ENCODE measurements at regions not wholly inside any gene's neighbourhood (a gene's known extent, or its start where the extent isn't known, plus 50 kb on each side); places are given as distances from the start of the nearest gene placed in this dataset.

DNA sequence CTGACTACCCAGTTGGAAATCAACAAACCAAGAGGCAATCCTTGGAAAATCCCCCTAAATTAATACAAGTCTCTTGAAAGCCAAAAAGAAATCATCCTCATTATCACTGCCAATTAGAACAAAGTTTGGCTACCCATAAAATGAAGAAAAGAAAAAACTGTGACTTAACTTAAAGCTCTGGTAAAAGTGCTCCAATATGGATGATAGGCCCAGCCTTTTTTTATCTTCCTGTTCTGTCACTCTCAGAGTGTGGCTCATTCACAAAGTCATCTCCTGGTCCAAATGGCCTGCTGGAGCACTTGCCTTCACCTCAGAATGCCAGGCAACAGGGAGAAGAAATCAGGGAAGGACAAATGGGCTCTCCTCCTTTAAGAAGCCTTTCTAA is 155.1 kb upstream of the GHITM start:
- intact Hi-C loops (cut with micrococcal nuclease): no loop called here

GRCh38 chr10:83986800-83987199 is 152.5 kb upstream of the GHITM start:
- Mint-ChIP-seq H3K4me1 (peaks cover 11% of the 10 kb centered on the region), H3K4me3 (no peak overlapping the region), H3K36me3 (no peaks in the 10 kb centered on the region), H3K9me3 (peaks cover 6 to 11% (median 8%) of the 10 kb centered on the region in 7 donors), H3K27me3 (ENCODE audit: low read depth in 3 of 3) (peaks cover under 1 to 9% (median 6%) of the 10 kb centered on the region in 3 donors), H3K27ac (no peak overlapping the region)
- TF ChIP-seq CTCF (IDR thresholded peaks at IDR 0.05): no peak
- H3K79me2 ChIP-seq (ENCODE audit: insufficient read depth, low read length): no peaks in the 10 kb centered on the region
- H3K4me1 ChIP-seq (ENCODE audit: control insufficient read depth in 1 of 2, insufficient read depth in 2 of 2, low read length in 2 of 2): peaks cover 9% of the 10 kb centered on the region in 2 donors
- H3K9me3 ChIP-seq (replicated peaks in 1 of 2; ENCODE audit: control insufficient read depth in 1 of 2, insufficient read depth in 1 of 2, low read length in 2 of 2): no peaks in the 10 kb centered on the region
- no peak for DNase-seq
- intact Hi-C loops (cut with micrococcal nuclease): no loop called here
- H3K27ac ChIP-seq (ENCODE audit: low read depth in 1 of 2, low read length in 2 of 2): no peak overlapping the region
- H2AFZ ChIP-seq (ENCODE audit: insufficient read depth, low read depth, low read length, poor library complexity, severe bottlenecking): no peak overlapping the region
- no peaks in the 10 kb centered on the region for H3K36me3 ChIP-seq (replicated peaks in 1 of 2; ENCODE audit: control insufficient read depth in 1 of 2, insufficient read depth in 2 of 2, low read length in 2 of 2)
- no peak overlapping the region for H3K4me2 ChIP-seq (replicated peaks; ENCODE audit: extremely low read depth, low read length, poor library complexity, severe bottlenecking)
- no peak overlapping the region for H3K9ac ChIP-seq (ENCODE audit: insufficient read depth, low read length, poor library complexity, severe bottlenecking)
- no peak overlapping the region for H3K4me3 ChIP-seq (replicated peaks in 1 of 3; ENCODE audit: low read depth in 2 of 3, low read length in 3 of 3)
- 90% methylated on average over 1 of the region's 1 CpG for WGBS (ENCODE audit: insufficient coverage)
- no peaks in the 10 kb centered on the region for H4K20me1 ChIP-seq (ENCODE audit: insufficient read depth, low read length)
- H3K27me3 ChIP-seq (ENCODE audit: control insufficient read depth in 2 of 2, insufficient read depth in 2 of 2, low read length in 2 of 2): peaks cover 0 to 6% of the 10 kb centered on the region in 2 donors

More for the DNA sequence above, 155.1 kb upstream of the GHITM start:
- Mint-ChIP-seq H3K9me3 (peaks cover under 1 to 8% (median 4%) of the 10 kb centered on the region in 7 donors), H3K36me3 (no peaks in the 10 kb centered on the region), H3K27me3 (ENCODE audit: low read depth in 3 of 3) (peaks cover 2 to 8% (median 7%) of the 10 kb centered on the region in 3 donors), H3K27ac (no peak overlapping the region), H3K4me1 (no peaks in the 10 kb centered on the region), H3K4me3 (no peak overlapping the region)
- Histone ChIP-seq H3K27ac (ENCODE audit: low read depth in 1 of 2, low read length in 2 of 2) (no peak overlapping the region), H3K4me3 (replicated peaks in 1 of 3; ENCODE audit: low read depth in 2 of 3, low read length in 3 of 3) (no peak overlapping the region), H3K9ac (ENCODE audit: insufficient read depth, low read length, poor library complexity, severe bottlenecking) (no peak overlapping the region), H4K20me1 (ENCODE audit: insufficient read depth, low read length) (no peaks in the 10 kb centered on the region), H3K36me3 (replicated peaks in 1 of 2; ENCODE audit: control insufficient read depth in 1 of 2, insufficient read depth in 2 of 2, low read length in 2 of 2) (no peaks in the 10 kb centered on the region), H3K4me1 (ENCODE audit: control insufficient read depth in 1 of 2, insufficient read depth in 2 of 2, low read length in 2 of 2) (no peaks in the 10 kb centered on the region), H3K4me2 (replicated peaks; ENCODE audit: extremely low read depth, low read length, poor library complexity, severe bottlenecking) (no peak overlapping the region), H2AFZ (ENCODE audit: insufficient read depth, low read depth, low read length, poor library complexity, severe bottlenecking) (no peak overlapping the region), H3K9me3 (replicated peaks in 1 of 2; ENCODE audit: control insufficient read depth in 1 of 2, insufficient read depth in 1 of 2, low read length in 2 of 2) (no peaks in the 10 kb centered on the region), H3K27me3 (ENCODE audit: control insufficient read depth in 2 of 2, insufficient read depth in 2 of 2, low read length in 2 of 2) (peaks cover 0 to 6% of the 10 kb centered on the region in 2 donors), H3K79me2 (ENCODE audit: insufficient read depth, low read length) (no peaks in the 10 kb centered on the region)
- TF ChIP-seq CTCF (IDR thresholded peaks at IDR 0.05): no peak
- DNase-seq: no peak

All from CD14-positive monocyte (primary cell).